Loucy (cell line): ENCODE measurements at regions not wholly inside any gene's neighbourhood (a gene's known extent, or its start where the extent isn't known, plus 50 kb on each side); places are given as distances from the start of the nearest gene placed in this dataset.
A peak's percentile ranks its signal among the peaks of the same experiment; 100 is the strongest.

Experiments
- H2AFZ ChIP-seq: fragments of 200-600 bp; sonication (generic); 2 replicates; pipeline ENCODE4 v1.6.0; 2016; ENCODE audit warnings: antibody characterized with exemption, mild to moderate bottlenecking, low read length, moderate library complexity
- H3F3A ChIP-seq: fragments of 200-600 bp; 2 replicates; pipeline ENCODE4 v1.6.0; 2016; ENCODE audit warnings: antibody characterized with exemption, low read depth, mild to moderate bottlenecking
- H3K27me3 ChIP-seq: fragments of 200-600 bp; sonication (generic); 2 replicates; pipeline ENCODE4 v1.6.1; 2014; ENCODE audit warnings: low read length, mild to moderate bottlenecking; ENCODE audit not compliant: insufficient read depth, poor library complexity, severe bottlenecking
- H3K36me3 ChIP-seq: fragments of 200-600 bp; sonication (generic); 2 replicates; pipeline ENCODE4 v1.6.1; 2016; ENCODE audit warnings: low read length; ENCODE audit not compliant: insufficient read depth
- H3K4me1 ChIP-seq: fragments of 200-600 bp; sonication (generic); 2 replicates; pipeline ENCODE4 v1.5.1; 2014; ENCODE audit warnings: low read length, mild to moderate bottlenecking; ENCODE audit not compliant: insufficient read depth, poor library complexity, severe bottlenecking
- H3K4me2 ChIP-seq: fragments of 200-600 bp; sonication (generic); 2 replicates; pipeline ENCODE4 v1.6.0; 2014; ENCODE audit warnings: antibody characterized with exemption, low read length, low read depth, mild to moderate bottlenecking; ENCODE audit not compliant: poor library complexity, severe bottlenecking
- H3K4me3 ChIP-seq: fragments of 200-600 bp; sonication (generic); 2 replicates; pipeline ENCODE4 v1.5.1; 2014; ENCODE audit warnings: low read length, mild to moderate bottlenecking, mixed read lengths; ENCODE audit not compliant: poor library complexity, severe bottlenecking
- H3K79me2 ChIP-seq: fragments of 200-600 bp; sonication (generic); 2 replicates; pipeline ENCODE4 v1.6.1; 2014; ENCODE audit warnings: low read length; ENCODE audit not compliant: insufficient read depth
- H3K9ac ChIP-seq: fragments of 200-600 bp; sonication (generic); 2 replicates; pipeline ENCODE4 v1.6.0; 2014; ENCODE audit warnings: mild to moderate bottlenecking, low read depth, low read length, moderate library complexity; ENCODE audit not compliant: poor library complexity, severe bottlenecking
- H3K9me2 ChIP-seq: fragments of 200-600 bp; sonication (generic); replicated peaks from 2 replicates; pipeline ENCODE4 v1.6.1; 2016; ENCODE audit warnings: low read depth, low read length, mixed read lengths
- H3K9me3 ChIP-seq: fragments of 200-600 bp; sonication (generic); 2 replicates; pipeline ENCODE4 v1.6.1; 2014; ENCODE audit warnings: mild to moderate bottlenecking, antibody characterized with exemption, low read length, low read depth; ENCODE audit not compliant: insufficient read depth
- H4K20me1 ChIP-seq: fragments of 200-600 bp; sonication (generic); 2 replicates; pipeline ENCODE4 v1.6.0; 2014; ENCODE audit warnings: antibody characterized with exemption, low read length, mild to moderate bottlenecking; ENCODE audit not compliant: insufficient read depth, poor library complexity, severe bottlenecking
- CTCF ChIP-seq: fragments of 200-600 bp; sonication (generic); conservative IDR thresholded peaks from 2 replicates; pipeline ENCODE4 v1.5.1; 2014; ENCODE audit warnings: mild to moderate bottlenecking, antibody characterized with exemption, low read length
- EZH2phosphoT487 ChIP-seq: fragments of 200-600 bp; IDR thresholded peaks from 2 replicates; pipeline ENCODE4 v1.6.1; 2018; ENCODE audit warnings: antibody characterized with exemption, mild to moderate bottlenecking, moderate library complexity, borderline replicate concordance

- Histone ChIP-seq H3K9me3 (no peaks in the 10 kb centered on the region), H3K36me3 (no peaks in the 10 kb centered on the region), H3K27me3 (no peaks in the 10 kb centered on the region), H3K9me2 (no peaks in the 10 kb centered on the region), H4K20me1 (no peaks in the 10 kb centered on the region), H3K4me3 (no peak overlapping the region), H3K4me1 (no peaks in the 10 kb centered on the region), H3K79me2 (no peaks in the 10 kb centered on the region), H3K9ac (no peak overlapping the region), H2AFZ (no peak overlapping the region), H3K4me2 (no peak overlapping the region), H3F3A (no peaks in the 10 kb centered on the region)
- TF ChIP-seq EZH2phosphoT487 (no peak), CTCF (peak; percentile 20; the same call in 1 of the 2 replicates)
Observed at GRCh38 chr2:200054681-200055468, 99.5 kb downstream of the MAIP1 start.

- no peak overlapping the region for H3K4me2 ChIP-seq
- no peaks in the 10 kb centered on the region for H3K27me3 ChIP-seq
Observed at GRCh38 chr2:200056105-200056504, 100.7 kb downstream of the MAIP1 start.

GRCh38 chr2:200063155-200063554 is 107.8 kb downstream of the MAIP1 start:
- Histone ChIP-seq H3K27me3 (no peaks in the 10 kb centered on the region), H4K20me1 (no peaks in the 10 kb centered on the region), H3K9me2 (no peaks in the 10 kb centered on the region), H2AFZ (no peak overlapping the region), H3K4me3 (no peak overlapping the region), H3K4me2 (no peak overlapping the region), H3K9me3 (no peaks in the 10 kb centered on the region), H3K4me1 (no peaks in the 10 kb centered on the region), H3K9ac (no peak overlapping the region), H3K79me2 (no peaks in the 10 kb centered on the region), H3F3A (no peaks in the 10 kb centered on the region), H3K36me3 (no peaks in the 10 kb centered on the region)
- TF ChIP-seq CTCF (no peak), EZH2phosphoT487 (no peak)

More at GRCh38 chr2:200056105-200056504, 100.7 kb downstream of the MAIP1 start:
- no peaks in the 10 kb centered on the region for H3F3A ChIP-seq
- H3K4me1 ChIP-seq: no peaks in the 10 kb centered on the region
- H3K4me3 ChIP-seq: no peak overlapping the region
- H3K79me2 ChIP-seq: no peaks in the 10 kb centered on the region
- H3K9ac ChIP-seq: no peak overlapping the region
- TF ChIP-seq EZH2phosphoT487 (no peak), CTCF (no peak)
- no peaks in the 10 kb centered on the region for H3K36me3 ChIP-seq
- H3K9me3 ChIP-seq: no peaks in the 10 kb centered on the region
- H3K9me2 ChIP-seq: no peaks in the 10 kb centered on the region
- H2AFZ ChIP-seq: no peak overlapping the region
- H4K20me1 ChIP-seq: no peaks in the 10 kb centered on the region
